ENCODE measurements at regions not wholly inside any gene's neighbourhood (a gene's known extent, or its start where the extent isn't known, plus 50 kb on each side); places are given as distances from the start of the nearest gene placed in this dataset.

- no peak overlapping the region for H3K4me3 ChIP-seq
- H3K36me3 ChIP-seq: no peaks in the 10 kb centered on the region
- TF ChIP-seq, protein P1, sequence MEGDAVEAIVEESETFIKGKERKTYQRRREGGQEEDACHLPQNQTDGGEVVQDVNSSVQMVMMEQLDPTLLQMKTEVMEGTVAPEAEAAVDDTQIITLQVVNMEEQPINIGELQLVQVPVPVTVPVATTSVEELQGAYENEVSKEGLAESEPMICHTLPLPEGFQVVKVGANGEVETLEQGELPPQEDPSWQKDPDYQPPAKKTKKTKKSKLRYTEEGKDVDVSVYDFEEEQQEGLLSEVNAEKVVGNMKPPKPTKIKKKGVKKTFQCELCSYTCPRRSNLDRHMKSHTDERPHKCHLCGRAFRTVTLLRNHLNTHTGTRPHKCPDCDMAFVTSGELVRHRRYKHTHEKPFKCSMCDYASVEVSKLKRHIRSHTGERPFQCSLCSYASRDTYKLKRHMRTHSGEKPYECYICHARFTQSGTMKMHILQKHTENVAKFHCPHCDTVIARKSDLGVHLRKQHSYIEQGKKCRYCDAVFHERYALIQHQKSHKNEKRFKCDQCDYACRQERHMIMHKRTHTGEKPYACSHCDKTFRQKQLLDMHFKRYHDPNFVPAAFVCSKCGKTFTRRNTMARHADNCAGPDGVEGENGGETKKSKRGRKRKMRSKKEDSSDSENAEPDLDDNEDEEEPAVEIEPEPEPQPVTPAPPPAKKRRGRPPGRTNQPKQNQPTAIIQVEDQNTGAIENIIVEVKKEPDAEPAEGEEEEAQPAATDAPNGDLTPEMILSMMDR (IDR thresholded peaks at IDR 0.05): no peak
- no peak for DNase-seq
- no peaks in the 10 kb centered on the region for H3K4me1 ChIP-seq
- 83 to 90% methylated on average over 3 of the region's 3 CpGs for WGBS, 2 donors
- ATAC-seq: no peak
- H3K9me3 ChIP-seq: no peaks in the 10 kb centered on the region
- peaks cover 0 to 6% (median 4%) of the 10 kb centered on the region in 7 donors for H3K27me3 ChIP-seq
- no peak overlapping the region for H3K27ac ChIP-seq
- intact Hi-C loops (cut with DNase I): no loop called here
Measured at GRCh38 chr1:209319057-209319432, 264.5 kb upstream of the CAMK1G start.

DNA sequence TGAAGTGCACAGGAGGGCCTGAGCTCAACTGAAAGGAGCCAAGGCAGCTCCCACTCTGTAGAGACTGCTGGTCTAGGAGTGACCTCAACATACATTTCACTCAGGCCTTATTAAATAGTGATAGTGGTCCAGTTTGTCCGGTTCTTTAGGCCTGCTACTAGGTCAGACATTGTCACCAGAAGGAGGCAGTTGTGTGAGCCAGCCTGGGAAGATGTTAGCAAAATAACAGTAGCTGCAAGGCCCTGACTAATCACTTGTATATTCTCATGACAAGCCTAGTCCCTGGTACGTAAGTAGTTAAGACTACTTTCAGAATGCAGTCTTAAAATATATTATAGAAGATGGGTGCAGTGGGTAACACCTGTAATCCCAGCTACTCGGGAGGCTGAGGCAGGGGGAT, 264.0 kb upstream of the CAMK1G start:
- H3K4me3 ChIP-seq: no peak overlapping the region
- DNase-seq (no peak), ATAC-seq (no peak)
- H3K4me1 ChIP-seq: no peaks in the 10 kb centered on the region
- TF ChIP-seq, protein P1 (IDR thresholded peaks at IDR 0.05): no peak
- WGBS, 2 donors: 86 to 88% methylated on average over 3 of the region's 3 CpGs
- H3K9me3 ChIP-seq: no peaks in the 10 kb centered on the region
- intact Hi-C loops (cut with DNase I): no loop called here
- H3K27ac ChIP-seq: no peak overlapping the region
- peaks cover 0 to 4% (median under 1%) of the 10 kb centered on the region in 7 donors for H3K27me3 ChIP-seq
- H3K36me3 ChIP-seq: no peaks in the 10 kb centered on the region

- peaks cover 0 to 4% (median 0%) of the 10 kb centered on the region in 7 donors for H3K27me3 ChIP-seq
- intact Hi-C loops (cut with DNase I): no loop called here
Measured at GRCh38 chr1:209323743-209324142, 259.8 kb upstream of the CAMK1G start.

DNA sequence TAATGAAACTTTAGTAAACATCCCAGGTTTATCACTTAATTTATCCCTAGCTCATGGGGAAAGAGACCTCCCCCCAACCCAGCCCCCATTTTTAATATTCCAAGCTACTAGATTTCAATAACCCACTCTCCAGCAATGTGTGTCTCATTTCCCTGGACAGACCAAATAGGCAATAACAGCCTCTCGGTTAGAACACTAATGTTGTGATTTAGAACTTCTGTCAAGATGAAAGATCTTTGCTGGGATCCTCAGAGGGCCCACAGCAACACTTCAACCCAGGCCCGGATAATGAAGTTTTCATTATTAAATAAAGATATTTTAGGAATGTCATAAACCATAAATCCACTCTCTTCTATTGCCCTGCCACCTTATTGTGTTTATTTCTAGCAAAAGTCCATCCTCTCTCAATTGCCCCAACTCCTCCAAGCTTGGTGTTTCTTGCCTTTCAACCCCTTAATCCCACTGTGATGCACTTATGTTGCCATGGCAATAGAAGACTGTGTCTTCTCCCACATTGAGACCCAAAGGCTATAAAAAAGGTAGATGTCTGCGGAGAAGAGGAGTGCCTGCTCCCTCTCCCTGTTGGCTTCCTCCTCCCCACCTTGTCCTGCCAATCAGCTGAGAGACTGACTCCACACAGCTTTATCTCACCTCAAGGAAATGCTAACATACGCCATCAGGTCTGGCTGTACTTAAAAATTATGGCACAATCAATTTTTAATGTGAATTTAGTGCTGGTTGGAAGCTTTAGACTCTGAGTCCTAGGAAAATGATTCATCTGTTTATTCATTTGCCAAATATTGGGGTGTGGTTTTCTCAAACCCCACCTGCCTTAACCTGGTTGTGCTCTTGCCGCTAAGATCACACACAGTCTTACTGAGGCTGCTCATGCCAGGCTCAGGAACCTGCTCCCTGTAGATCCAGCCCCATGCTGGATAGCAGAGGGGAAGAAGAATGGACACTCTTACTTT, 258.3 kb upstream of the CAMK1G start:
- Histone ChIP-seq H3K27me3 (peaks cover 0 to 5% (median 0%) of the 10 kb centered on the region in 7 donors), H3K36me3 (no peaks in the 10 kb centered on the region), H3K27ac (no peak overlapping the region), H3K9me3 (no peaks in the 10 kb centered on the region), H3K4me1 (no peaks in the 10 kb centered on the region), H3K4me3 (no peak overlapping the region)
- intact Hi-C loops (cut with DNase I): no loop called here
- 79 to 89% methylated on average over 5 of the region's 5 CpGs for whole genome bisulfite sequencing, 2 donors
- no peak for ATAC-seq
- TF ChIP-seq, protein P1 (IDR thresholded peaks at IDR 0.05): no peak
- no peak for DNase-seq

More at GRCh38 chr1:209323743-209324142, 259.8 kb upstream of the CAMK1G start:
- H3K4me1 ChIP-seq: no peaks in the 10 kb centered on the region
- TF ChIP-seq, protein P1 (IDR thresholded peaks at IDR 0.05): no peak
- H3K36me3 ChIP-seq: no peaks in the 10 kb centered on the region
- no peaks in the 10 kb centered on the region for H3K9me3 ChIP-seq
- 83 to 92% methylated on average over 1 of the region's 1 CpG for WGBS, 2 donors
- no peak for DNase-seq
- no peak for ATAC-seq
- no peak overlapping the region for H3K27ac ChIP-seq
- no peak overlapping the region for H3K4me3 ChIP-seq

Measured in heart right ventricle (tissue), 16 donors.